Activated naive CD8-positive, alpha-beta T cell treated with anti-CD3 and anti-CD28 coated beads, Interleukin-2, amount 50 U/mL, for 24 hours (primary cell): ENCODE measurements at regions not wholly inside any gene's neighbourhood (a gene's known extent, or its start where the extent isn't known, plus 50 kb on each side); places are given as distances from the start of the nearest gene placed in this dataset.
"Not testable (repeated sequence)": the region's sequence is repeated elsewhere in the genome, so short reads cannot be mapped to it uniquely, and the experiment has no call there.

ENCODE experiments used
- ATAC-seq: fragments of 150-1000 bp; cut with Tn5 transposase; one replicate; pipeline ENCODE4 v1.10.0; 2021
- DNase-seq: peaks from one replicate; pipeline ENCODE4 v3.0.0; 2021
- H3K27ac Mint-ChIP-seq: one replicate; pipeline ENCODE4 v1.8.0; 2021; ENCODE audit warnings: mild to moderate bottlenecking, mixed read lengths
- H3K27me3 Mint-ChIP-seq: one replicate; pipeline ENCODE4 v1.8.0; 2021; ENCODE audit warnings: mixed read lengths
- H3K36me3 Mint-ChIP-seq: one replicate; pipeline ENCODE4 v1.8.0; 2021; ENCODE audit warnings: low read depth, mixed read lengths
- H3K4me1 Mint-ChIP-seq: one replicate; pipeline ENCODE4 v1.8.0; 2021; ENCODE audit warnings: mixed read lengths
- H3K4me3 Mint-ChIP-seq: one replicate; pipeline ENCODE4 v1.8.0; 2021; ENCODE audit warnings: mild to moderate bottlenecking, moderate library complexity, mixed read lengths
- H3K9me3 Mint-ChIP-seq: one replicate; pipeline ENCODE4 v1.8.0; 2021; ENCODE audit warnings: mixed read lengths

GRCh38 chr22:48635031-48635430 is 1192.6 kb downstream of the BRD1 start:
- Mint-ChIP-seq H3K27ac (no peak overlapping the region), H3K36me3 (no peaks in the 10 kb centered on the region), H3K27me3 (no peaks in the 10 kb centered on the region), H3K4me3 (no peak overlapping the region), H3K4me1 (peaks cover 12% of the 10 kb centered on the region), H3K9me3 (no peaks in the 10 kb centered on the region)
- DNase-seq (no peak), ATAC-seq (no peak)

DNA sequence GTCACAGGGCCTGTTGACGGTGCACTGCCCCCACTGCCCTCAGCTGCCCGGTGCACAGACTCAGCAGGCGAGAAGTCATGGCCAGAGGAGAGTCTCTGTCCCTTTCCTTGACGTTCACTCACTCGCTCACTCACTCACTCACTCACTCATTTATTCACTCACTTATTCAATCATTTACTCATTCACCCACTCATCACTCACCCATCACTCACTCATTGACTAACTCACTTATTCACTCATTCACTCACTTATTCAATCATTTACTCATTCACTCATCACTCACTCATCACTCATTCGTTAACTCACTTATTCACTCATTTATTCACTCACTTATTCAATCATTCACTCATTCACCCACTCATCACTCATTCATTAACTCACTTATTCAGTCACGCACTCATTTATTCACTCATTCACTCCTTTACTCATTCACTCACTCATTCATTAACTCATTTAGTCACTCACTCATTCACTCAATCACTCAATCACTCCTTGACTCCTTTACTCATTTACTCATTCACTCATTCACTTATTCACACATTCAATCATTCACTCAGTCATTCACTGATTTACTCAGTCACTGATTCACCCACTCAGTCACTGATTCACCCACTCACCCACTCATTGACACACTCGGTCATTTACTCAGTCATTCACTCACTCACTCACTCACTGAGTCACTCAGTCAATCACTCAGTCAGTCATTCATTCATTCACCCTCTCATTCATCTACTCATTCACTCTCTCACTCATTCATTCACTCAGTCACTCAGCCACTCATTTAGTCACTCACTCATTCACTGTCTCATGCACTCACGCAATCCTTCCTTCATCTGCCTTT is 1193.5 kb downstream of the BRD1 start:
- Mint-ChIP-seq H3K9me3 (no peaks in the 10 kb centered on the region), H3K36me3 (no peaks in the 10 kb centered on the region), H3K4me1 (peaks cover 12% of the 10 kb centered on the region), H3K4me3 (no peak overlapping the region), H3K27ac (no peak overlapping the region), H3K27me3 (no peaks in the 10 kb centered on the region)
- ATAC-seq, result no peak
- DNase-seq, result no peak

DNA sequence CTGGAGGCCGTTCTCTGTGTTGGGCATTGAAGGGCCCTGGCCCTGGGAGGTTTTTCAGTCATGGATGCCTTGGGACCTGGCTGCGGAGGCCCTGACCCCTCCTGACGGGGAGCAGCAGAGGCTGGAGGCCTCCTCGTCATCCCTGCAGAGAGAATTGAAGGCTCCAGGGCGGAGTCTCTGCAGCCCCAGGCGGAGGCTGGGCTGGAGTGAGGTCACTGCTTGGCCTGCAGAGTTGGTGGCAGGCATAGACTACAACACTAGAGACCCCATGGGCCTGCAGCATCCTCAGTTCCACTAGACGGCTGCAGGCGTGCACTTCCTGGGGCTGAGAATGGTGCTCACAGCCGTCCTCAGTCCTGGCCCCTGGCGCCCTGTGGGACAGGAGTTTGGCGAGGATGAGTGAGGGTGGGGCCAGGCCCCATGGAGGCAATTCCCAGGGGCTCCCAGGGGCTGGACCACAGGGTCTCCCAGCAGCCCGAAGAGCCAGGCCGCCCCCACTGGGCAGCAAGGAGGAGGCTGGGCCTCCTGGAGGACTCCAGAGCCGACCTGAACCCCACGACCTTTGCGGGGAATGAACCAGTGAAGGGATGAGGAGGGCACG is 1194.9 kb downstream of the BRD1 start:
- no peak for ATAC-seq
- Mint-ChIP-seq H3K27ac (no peak overlapping the region), H3K27me3 (no peaks in the 10 kb centered on the region), H3K36me3 (no peaks in the 10 kb centered on the region), H3K9me3 (no peaks in the 10 kb centered on the region), H3K4me3 (no peak overlapping the region), H3K4me1 (peaks cover 12% of the 10 kb centered on the region)
- no peak for DNase-seq

- peaks cover 10% of the 10 kb centered on the region for H3K4me1 Mint-ChIP-seq
- no peak for ATAC-seq
- no peaks in the 10 kb centered on the region for H3K9me3 Mint-ChIP-seq
- H3K4me3 Mint-ChIP-seq, result no peak overlapping the region
- H3K27ac Mint-ChIP-seq, result no peak overlapping the region
- DNase-seq, result no peak
- no peaks in the 10 kb centered on the region for H3K36me3 Mint-ChIP-seq
- H3K27me3 Mint-ChIP-seq, result no peaks in the 10 kb centered on the region
Observed at GRCh38 chr22:48631288-48631863, 1196.3 kb downstream of the BRD1 start.

DNA sequence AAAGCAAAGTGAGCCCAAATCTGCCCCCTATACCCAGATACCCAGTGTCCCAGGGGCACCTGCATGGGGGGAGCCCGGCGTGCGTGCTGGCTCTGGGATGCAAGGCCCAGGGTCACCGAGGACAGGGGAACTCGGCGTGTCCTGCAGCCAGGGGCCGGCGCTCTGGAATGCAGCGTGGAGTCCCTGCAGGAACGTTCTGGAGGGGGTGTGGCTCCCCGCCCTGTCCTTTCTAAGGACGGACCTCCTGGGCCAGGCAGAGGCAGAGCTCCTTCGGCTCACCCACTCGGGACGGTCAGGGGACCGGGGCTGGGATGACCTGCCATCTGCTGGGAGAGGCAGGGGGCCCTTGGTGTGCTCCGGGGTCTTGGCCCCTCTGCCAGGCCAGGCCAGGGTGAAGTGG is 1196.8 kb downstream of the BRD1 start:
- ATAC-seq (no peak), DNase-seq (no peak)
- H3K4me3 Mint-ChIP-seq, result no peak overlapping the region
- H3K9me3 Mint-ChIP-seq, result no peaks in the 10 kb centered on the region
- H3K27ac Mint-ChIP-seq, result no peak overlapping the region
- no peaks in the 10 kb centered on the region for H3K27me3 Mint-ChIP-seq
- peaks cover 5% of the 10 kb centered on the region for H3K4me1 Mint-ChIP-seq
- no peaks in the 10 kb centered on the region for H3K36me3 Mint-ChIP-seq

- no peak overlapping the region for H3K4me3 Mint-ChIP-seq
- H3K36me3 Mint-ChIP-seq, result no peaks in the 10 kb centered on the region
- no peaks in the 10 kb centered on the region for H3K27me3 Mint-ChIP-seq
Observed at GRCh38 chr22:48630433-48630754, 1197.3 kb downstream of the BRD1 start.

DNA sequence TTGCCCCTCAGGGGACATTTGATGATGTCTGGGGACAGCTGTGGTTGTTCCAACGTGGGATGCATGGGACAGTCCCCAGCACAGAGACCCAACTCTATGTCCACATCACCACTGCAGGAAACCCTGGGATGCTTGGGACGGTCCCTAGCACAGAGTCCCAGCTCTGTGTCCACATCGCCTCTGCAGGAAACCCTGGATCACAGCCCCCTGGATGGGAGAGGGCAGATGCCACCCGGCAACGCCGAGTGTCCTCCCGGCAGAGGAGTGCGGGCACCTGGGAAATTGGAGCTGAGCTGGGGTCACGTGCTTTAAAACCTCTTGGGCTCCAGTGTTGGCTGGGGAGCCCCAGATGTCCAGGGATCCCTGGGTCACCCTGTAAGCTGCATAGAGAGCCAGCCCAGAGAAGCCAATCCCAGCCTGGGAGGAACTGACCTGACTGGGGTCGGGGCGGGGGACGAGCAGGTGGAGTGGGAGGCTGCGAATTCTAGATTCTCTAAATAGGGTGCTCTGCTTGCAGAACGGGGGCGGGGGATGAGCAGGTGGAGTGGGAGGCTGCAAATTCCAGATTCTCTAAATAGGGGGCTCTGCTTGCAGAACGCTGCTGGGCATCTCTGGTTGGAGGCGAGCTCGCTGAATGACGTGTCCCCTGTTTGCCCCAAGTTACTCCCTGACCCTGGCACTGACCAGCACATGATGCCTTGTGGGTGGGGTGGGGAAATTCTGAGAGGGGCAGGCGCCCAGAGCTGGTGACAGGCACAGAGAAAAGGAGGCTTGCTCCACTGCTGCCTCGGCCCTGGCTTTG is 1197.8 kb downstream of the BRD1 start:
- no peak overlapping the region for H3K4me3 Mint-ChIP-seq
- H3K36me3 Mint-ChIP-seq, result no peaks in the 10 kb centered on the region
- H3K4me1 Mint-ChIP-seq, result no peaks in the 10 kb centered on the region
- H3K27me3 Mint-ChIP-seq, result no peaks in the 10 kb centered on the region
- no peak for ATAC-seq
- no peaks in the 10 kb centered on the region for H3K9me3 Mint-ChIP-seq
- DNase-seq, result no peak
- no peak overlapping the region for H3K27ac Mint-ChIP-seq

More at GRCh38 chr22:48630433-48630754, 1197.3 kb downstream of the BRD1 start:
- no peaks in the 10 kb centered on the region for H3K9me3 Mint-ChIP-seq
- H3K4me1 Mint-ChIP-seq, result peaks cover under 1% of the 10 kb centered on the region
- DNase-seq (no peak), ATAC-seq (no peak)
- H3K27ac Mint-ChIP-seq, result no peak overlapping the region

- ATAC-seq (no peak), DNase-seq (no peak)
- H3K4me3 Mint-ChIP-seq, result no peak overlapping the region
- H3K9me3 Mint-ChIP-seq, result no peaks in the 10 kb centered on the region
- H3K27me3 Mint-ChIP-seq, result no peaks in the 10 kb centered on the region
- H3K4me1 Mint-ChIP-seq, result no peaks in the 10 kb centered on the region
- H3K27ac Mint-ChIP-seq, result no peak overlapping the region
- H3K36me3 Mint-ChIP-seq, result no peaks in the 10 kb centered on the region
Observed at GRCh38 chr22:48628891-48629543, 1198.7 kb downstream of the BRD1 start.

DNA sequence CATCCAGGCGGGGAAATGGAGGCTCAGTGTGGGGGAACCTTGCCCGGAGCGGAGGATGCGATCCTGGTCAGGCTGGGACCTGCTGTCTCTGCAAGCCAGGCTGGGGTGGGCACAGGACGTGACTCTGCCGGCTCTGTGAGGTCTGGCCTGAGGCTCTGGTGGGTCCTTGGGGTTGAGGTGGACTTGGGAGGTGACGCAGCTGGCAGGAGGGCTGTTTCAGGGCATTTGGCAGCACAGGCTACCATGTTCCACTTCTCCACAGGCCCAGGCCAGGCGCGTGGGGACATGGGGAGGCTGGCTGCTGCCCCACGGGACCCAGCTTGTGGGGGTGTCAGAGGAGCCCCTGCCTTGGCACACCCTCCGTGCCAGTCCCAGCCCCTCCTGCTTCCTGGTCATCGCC is 1199.7 kb downstream of the BRD1 start:
- Mint-ChIP-seq H3K36me3 (no peaks in the 10 kb centered on the region), H3K4me3 (no peak overlapping the region), H3K27me3 (no peaks in the 10 kb centered on the region), H3K4me1 (no peaks in the 10 kb centered on the region), H3K9me3 (no peaks in the 10 kb centered on the region), H3K27ac (no peak overlapping the region)
- ATAC-seq (no peak), DNase-seq (no peak)

DNA sequence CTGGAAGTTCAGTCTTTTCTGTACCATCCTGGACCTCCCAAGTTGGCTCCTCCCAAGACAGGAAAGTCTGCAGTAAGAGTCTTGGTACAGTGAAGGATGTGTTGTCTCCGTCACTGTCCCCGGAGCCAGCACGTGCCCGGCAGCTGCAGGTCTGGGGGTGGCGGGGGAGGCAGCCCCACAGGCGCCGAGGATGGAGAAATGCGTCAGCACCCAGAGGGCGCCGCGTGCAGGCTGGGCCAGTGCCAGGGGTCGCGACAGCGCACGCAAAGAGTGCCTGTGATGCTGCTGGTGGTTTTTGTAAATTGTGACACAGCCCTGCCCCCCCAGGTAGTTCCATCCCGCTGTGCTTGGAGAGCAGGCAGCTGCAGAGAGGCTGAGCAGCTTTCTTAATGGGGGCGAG is 1200.5 kb downstream of the BRD1 start:
- Mint-ChIP-seq H3K9me3 (no peaks in the 10 kb centered on the region), H3K4me1 (no peaks in the 10 kb centered on the region), H3K36me3 (no peaks in the 10 kb centered on the region), H3K27me3 (no peaks in the 10 kb centered on the region), H3K27ac (no peak overlapping the region), H3K4me3 (no peak overlapping the region)
- ATAC-seq, result no peak
- no peak for DNase-seq

DNA sequence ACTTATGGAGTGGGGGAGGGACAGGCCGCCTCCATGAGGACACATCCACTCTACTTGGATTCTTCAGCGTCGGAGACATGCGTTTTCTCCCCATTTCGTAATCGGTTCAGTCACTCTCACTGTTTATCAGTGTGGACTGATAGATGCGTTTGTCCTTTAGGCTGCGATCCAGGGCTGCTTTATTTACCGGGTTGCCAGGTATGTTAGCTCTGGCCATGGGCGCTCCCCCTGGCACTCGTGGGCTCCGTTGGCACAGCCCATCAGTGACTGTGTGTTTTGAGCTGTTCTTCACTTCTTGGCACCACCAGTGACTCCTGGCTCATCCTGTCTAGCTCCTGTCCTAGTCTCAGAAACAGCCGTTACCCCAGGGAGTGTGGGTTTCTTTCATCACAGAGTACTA is 1203.3 kb downstream of the BRD1 start:
- DNase-seq, result no peak
- H3K4me1 Mint-ChIP-seq, result no peaks in the 10 kb centered on the region
- H3K27ac Mint-ChIP-seq, result no peak overlapping the region
- no peaks in the 10 kb centered on the region for H3K36me3 Mint-ChIP-seq
- no peak overlapping the region for H3K4me3 Mint-ChIP-seq
- no peaks in the 10 kb centered on the region for H3K9me3 Mint-ChIP-seq
- H3K27me3 Mint-ChIP-seq, result no peaks in the 10 kb centered on the region
- ATAC-seq, result no peak

GRCh38 chr22:48622891-48623545 is 1204.7 kb downstream of the BRD1 start:
- DNase-seq, result no peak
- no peaks in the 10 kb centered on the region for H3K4me1 Mint-ChIP-seq
- no peaks in the 10 kb centered on the region for H3K27me3 Mint-ChIP-seq
- ATAC-seq, result no peak
- no peak overlapping the region for H3K27ac Mint-ChIP-seq
- no peaks in the 10 kb centered on the region for H3K9me3 Mint-ChIP-seq
- no peak overlapping the region for H3K4me3 Mint-ChIP-seq
- H3K36me3 Mint-ChIP-seq, result no peaks in the 10 kb centered on the region

- ATAC-seq (no peak), DNase-seq (no peak)
- Mint-ChIP-seq H3K36me3 (no peaks in the 10 kb centered on the region), H3K27me3 (no peaks in the 10 kb centered on the region), H3K27ac (no peak overlapping the region), H3K4me3 (no peak overlapping the region), H3K4me1 (no peaks in the 10 kb centered on the region), H3K9me3 (no peaks in the 10 kb centered on the region)
Observed at GRCh38 chr22:48621085-48621484, 1206.6 kb downstream of the BRD1 start.

GRCh38 chr22:48620460-48620859 is 1207.2 kb downstream of the BRD1 start:
- not testable (repeated sequence) for DNase-seq, H3K27ac Mint-ChIP-seq, H3K9me3 Mint-ChIP-seq, ATAC-seq, H3K4me3 Mint-ChIP-seq, H3K36me3 Mint-ChIP-seq, H3K4me1 Mint-ChIP-seq, H3K27me3 Mint-ChIP-seq
